NCI-H345 treated with DMSO at 0.1 percent for 48 hours (cell line): ENCODE measurements at regions not wholly inside any gene's neighbourhood (a gene's known extent, or its start where the extent isn't known, plus 50 kb on each side); places are given as distances from the start of the nearest gene placed in this dataset.
"Not testable (repeated sequence)": the region's sequence is repeated elsewhere in the genome, so short reads cannot be mapped to it uniquely, and the experiment has no call there.

Experiments used
- DNase-seq: peaks from one replicate; lab custom pipeline; 2025; ENCODE audit not compliant: unreplicated experiment; lab: John Stamatoyannopoulos, UW

- not testable (repeated sequence) for DNase-seq
These were observed 895.1 kb upstream of the FAM98A start for GRCh38 chr2:34494192-34494591.

GRCh38 chr2:34492561-34493455, 893.7 kb upstream of the FAM98A start:
- no peak for DNase-seq

- no peak for DNase-seq
These were observed 887.9 kb upstream of the FAM98A start for GRCh38 chr2:34486965-34487364.

- DNase-seq, result no peak
These were observed 882.4 kb upstream of the FAM98A start for GRCh38 chr2:34481542-34481941.

GRCh38 chr2:34480366-34480765, 881.3 kb upstream of the FAM98A start:
- DNase-seq, result no peak

- no peak for DNase-seq
These were observed 876.1 kb upstream of the FAM98A start for GRCh38 chr2:34475156-34475555.

GRCh38 chr2:34474646-34475045, 875.5 kb upstream of the FAM98A start:
- no peak for DNase-seq

- DNase-seq, result no peak
These were observed 848.0 kb upstream of the FAM98A start for GRCh38 chr2:34447097-34447496.

GRCh38 chr2:34423301-34423700, 824.2 kb upstream of the FAM98A start:
- no peak for DNase-seq

GRCh38 chr2:34419856-34420255, 820.8 kb upstream of the FAM98A start:
- no peak for DNase-seq

GRCh38 chr2:34416856-34417255, 817.8 kb upstream of the FAM98A start:
- DNase-seq, result no peak

- DNase-seq, result no peak
These were observed 815.8 kb upstream of the FAM98A start for GRCh38 chr2:34414856-34415255.

- no peak for DNase-seq
These were observed 809.0 kb upstream of the FAM98A start for GRCh38 chr2:34408100-34408499.

GRCh38 chr2:34403512-34403911, 804.4 kb upstream of the FAM98A start:
- no peak for DNase-seq

- no peak for DNase-seq
These were observed 803.3 kb upstream of the FAM98A start for GRCh38 chr2:34402376-34402775.

GRCh38 chr2:34401186-34401585, 802.1 kb upstream of the FAM98A start:
- DNase-seq, result no peak

GRCh38 chr2:34388446-34388845, 789.3 kb upstream of the FAM98A start:
- DNase-seq, result no peak

- DNase-seq, result no peak
These were observed 788.4 kb upstream of the FAM98A start for GRCh38 chr2:34387536-34387935.

GRCh38 chr2:34379586-34379985, 780.5 kb upstream of the FAM98A start:
- no peak for DNase-seq

GRCh38 chr2:34373586-34374233, 774.6 kb upstream of the FAM98A start:
- DNase-seq, result no peak

- DNase-seq, result no peak
These were observed 773.9 kb upstream of the FAM98A start for GRCh38 chr2:34372967-34373366.

- DNase-seq, result no peak
These were observed 772.6 kb upstream of the FAM98A start for GRCh38 chr2:34371711-34372110.
